K562 (cell line): ENCODE measurements at regions not wholly inside any gene's neighbourhood (a gene's known extent, or its start where the extent isn't known, plus 50 kb on each side); places are given as distances from the start of the nearest gene placed in this dataset.

Experiments
- ATF1 ChIP-seq, 2 experiments: fragments of 450-650 bp in 1 of 2; IDR thresholded peaks; 2 replicates each; pipeline ENCODE4 v1.6.1; 2016; ENCODE audit warnings: missing compliant biosample characterization in 1 of 2, missing genetic modification characterization in 1 of 2
- BCL6 ChIP-seq: fragments of 250-450 bp; sonication (Bioruptor Pico); IDR thresholded peaks from 2 replicates; pipeline ENCODE4 v1.4.0; 2020
- CBFA2T2 ChIP-seq: fragments of 450-650 bp; conservative IDR thresholded peaks from 2 replicates; pipeline ENCODE4 v1.6.1; 2017; ENCODE audit warnings: mild to moderate bottlenecking
- CTBP1 ChIP-seq: fragments of 450-650 bp; IDR thresholded peaks from 2 replicates; pipeline ENCODE4 v1.6.1; 2016; ENCODE audit warnings: borderline replicate concordance
- FOXJ3 ChIP-seq: sonication (generic); formaldehyde crosslinking; IDR thresholded peaks from 2 replicates; pipeline ENCODE4 v1.4.0; 2020; ENCODE audit warnings: mild to moderate bottlenecking, missing genetic modification reagents
- FOXM1 ChIP-seq, 2 experiments: fragments of 450-650 bp in 1 of 2; sonication (generic) in 1 of 2; formaldehyde crosslinking in 1 of 2; IDR thresholded peaks; 2 replicates each; pipeline versions ENCODE4 v1.6.1 to v1.9.0; 2017 to 2022; ENCODE audit warnings: low read depth in 2 of 2, mild to moderate bottlenecking in 2 of 2, missing genetic modification reagents in 1 of 2, moderate library complexity in 1 of 2
- HBP1 ChIP-seq: fragments of 450-650 bp; formaldehyde crosslinking; IDR thresholded peaks from 2 replicates; pipeline ENCODE4 v1.4.0; 2022; ENCODE audit warnings: missing genetic modification characterization
- HINFP ChIP-seq: fragments of 450-650 bp; conservative IDR thresholded peaks from 2 replicates; pipeline ENCODE4 v1.6.1; 2016; ENCODE audit warnings: missing genetic modification characterization, low read depth, mild to moderate bottlenecking, control low read depth, missing compliant biosample characterization
- IRF2 ChIP-seq: sonication (generic); formaldehyde crosslinking; IDR thresholded peaks from 2 replicates; pipeline ENCODE4 v1.8.1; 2022; ENCODE audit warnings: mild to moderate bottlenecking, missing genetic modification reagents
- MLLT1 ChIP-seq, 2 experiments: fragments of 450-650 bp; IDR thresholded peaks; 2 replicates each; pipeline ENCODE4 v1.6.1; 2016
- NEUROD1 ChIP-seq: fragments of 150-350 bp; IDR thresholded peaks from 2 replicates; pipeline ENCODE4 v1.6.1; 2014; ENCODE audit warnings: borderline replicate concordance, low read length, low read depth; ENCODE audit not compliant: partially characterized antibody
- OTX1 ChIP-seq: fragments of 450-650 bp; formaldehyde crosslinking; IDR thresholded peaks from 2 replicates; pipeline ENCODE4 v1.4.0; 2022; ENCODE audit warnings: mild to moderate bottlenecking
- POLR2AphosphoS5 ChIP-seq: IDR thresholded peaks from 2 replicates; pipeline ENCODE4 v1.6.1; 2011; ENCODE audit warnings: mild to moderate bottlenecking, low read depth, low read length, moderate library complexity; ENCODE audit not compliant: control insufficient read depth, insufficient read depth
- PURB ChIP-seq: sonication (generic); formaldehyde crosslinking; IDR thresholded peaks from 2 replicates; pipeline ENCODE4 v1.9.0; 2021; ENCODE audit warnings: low read depth, mild to moderate bottlenecking, missing genetic modification reagents
- RBFOX2 ChIP-seq: fragments of 200-400 bp; formaldehyde crosslinking; IDR thresholded peaks from 2 replicates; pipeline ENCODE4 v1.6.1; 2017; ENCODE audit warnings: low read depth, mild to moderate bottlenecking, low read length, moderate library complexity
- SFPQ ChIP-seq: fragments of 200-400 bp; formaldehyde crosslinking; IDR thresholded peaks from 2 replicates; pipeline ENCODE4 v1.6.1; 2017; ENCODE audit warnings: mild to moderate bottlenecking, low read depth, low read length, moderate library complexity
- TRIM24 ChIP-seq, 2 experiments: fragments of 450-650 bp; IDR thresholded peaks; 2 replicates each; pipeline ENCODE4 v1.6.1; 2016
- XRCC3 ChIP-seq: fragments of 450-650 bp; IDR thresholded peaks from 2 replicates; pipeline ENCODE4 v1.6.1; 2017; ENCODE audit warnings: mild to moderate bottlenecking, moderate library complexity
- ZBTB49 ChIP-seq: sonication (generic); formaldehyde crosslinking; IDR thresholded peaks from 2 replicates; pipeline ENCODE4 v1.8.0; 2022; ENCODE audit warnings: missing genetic modification reagents, mild to moderate bottlenecking, borderline replicate concordance
- ZNF384 ChIP-seq: IDR thresholded peaks from 2 replicates; pipeline ENCODE4 v1.6.1; 2012; ENCODE audit warnings: low read depth, low read length, improper control_type of control experiment

GRCh38 chr12:93149229-93149628 is 220.1 kb upstream of the EEA1 start (continued):
- TF ChIP-seq SFPQ, result no peak
- TF ChIP-seq XRCC3, result no peak
- no peak for TF ChIP-seq OTX1
- no peak for TF ChIP-seq HINFP (tag)
- TF ChIP-seq ZNF384, result peak; percentile 28; the same call in 1 of the 2 replicates
- TF ChIP-seq PURB (CRISPR knock-in tag), result no peak
- no peak for TF ChIP-seq HBP1 (CRISPR knock-in tag)
- peak; percentile 12; the same call in 1 of the 2 replicates for TF ChIP-seq FOXM1 (IDR thresholded peaks at IDR 0.05; ENCODE audit: low read depth)
- TF ChIP-seq FOXM1 (CRISPR knock-in tag; IDR thresholded peaks at IDR 0.05; ENCODE audit: low read depth), result no peak
- TF ChIP-seq FOXJ3, result no peak
- TF ChIP-seq TRIM24 (IDR thresholded peaks at IDR 0.05), result peak in 1 of 2 experiments; percentile 74; a peak in 3 of 4 replicates
- TF ChIP-seq NEUROD1, result no peak
- TF ChIP-seq POLR2AphosphoS5, result 0 out of 2 replicates have a peak, but pooled peaks have one; percentile 25
- no peak for TF ChIP-seq ATF1 (CRISPR knock-in tag; IDR thresholded peaks at IDR 0.05)
- TF ChIP-seq ATF1 (tag; IDR thresholded peaks at IDR 0.05), result 0 out of 2 replicates have a peak, but pooled peaks have one; percentile 9
- TF ChIP-seq IRF2 (CRISPR knock-in tag), result no peak
- no peak for TF ChIP-seq RBFOX2
- peak in 1 of 2 experiments; percentile 40; a peak in 1 of 4 replicates for TF ChIP-seq MLLT1 (IDR thresholded peaks at IDR 0.05)
- peak; percentile 65 for TF ChIP-seq CBFA2T2
- no peak for TF ChIP-seq BCL6 (CRISPR knock-in tag)
- TF ChIP-seq CTBP1, result peak; percentile 91
- no peak for TF ChIP-seq ZBTB49 (CRISPR knock-in tag)
